ENCODE measurements at regions not wholly inside any gene's neighbourhood (a gene's known extent, or its start where the extent isn't known, plus 50 kb on each side); places are given as distances from the start of the nearest gene placed in this dataset.

DNA sequence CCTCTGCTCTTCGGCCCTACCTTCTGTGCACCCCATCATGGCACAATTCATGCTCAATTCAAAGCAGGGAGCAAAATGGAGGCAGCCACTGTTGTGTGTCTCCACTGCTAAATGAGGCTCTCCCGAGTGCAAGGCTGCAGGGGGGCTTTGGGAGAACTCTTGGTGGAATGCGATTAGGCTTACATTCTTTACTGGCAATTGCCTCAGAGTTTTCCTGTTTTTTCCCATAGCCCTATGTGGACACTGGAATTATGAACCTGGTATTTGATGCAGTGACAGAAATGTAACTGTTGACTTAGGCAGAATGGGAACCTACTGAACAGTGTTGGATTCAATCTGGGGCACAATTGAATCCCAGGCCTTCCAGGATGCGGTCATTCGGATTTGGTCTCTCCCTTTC lies 187.9 kb upstream of the GMDS start:
- no peak for DNase-seq (ENCODE audit: low read depth in 2 of 2, low spot score in 1 of 2)

DNA sequence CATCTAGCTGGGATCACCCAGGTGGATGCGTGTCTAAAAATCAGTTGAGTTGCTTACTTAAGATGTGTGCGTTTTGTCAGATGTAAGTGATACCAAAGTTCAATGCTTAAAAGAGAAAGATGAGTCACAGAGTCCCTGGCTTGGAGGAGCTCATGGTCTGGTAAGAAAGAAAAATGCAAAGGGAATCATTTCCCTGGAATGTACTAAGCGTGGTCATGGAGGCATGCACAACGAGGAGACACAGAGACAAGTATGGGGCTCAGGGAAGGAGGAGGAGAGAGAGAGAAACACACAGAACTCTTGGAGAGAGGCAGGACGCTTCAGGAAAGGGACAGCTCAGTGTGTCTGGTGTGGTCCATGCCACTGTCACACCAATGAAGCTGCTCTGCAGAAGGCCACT lies 186.9 kb upstream of the GMDS start:
- DNase-seq (ENCODE audit: low read depth in 2 of 2, low spot score in 1 of 2) = no peak

DNA sequence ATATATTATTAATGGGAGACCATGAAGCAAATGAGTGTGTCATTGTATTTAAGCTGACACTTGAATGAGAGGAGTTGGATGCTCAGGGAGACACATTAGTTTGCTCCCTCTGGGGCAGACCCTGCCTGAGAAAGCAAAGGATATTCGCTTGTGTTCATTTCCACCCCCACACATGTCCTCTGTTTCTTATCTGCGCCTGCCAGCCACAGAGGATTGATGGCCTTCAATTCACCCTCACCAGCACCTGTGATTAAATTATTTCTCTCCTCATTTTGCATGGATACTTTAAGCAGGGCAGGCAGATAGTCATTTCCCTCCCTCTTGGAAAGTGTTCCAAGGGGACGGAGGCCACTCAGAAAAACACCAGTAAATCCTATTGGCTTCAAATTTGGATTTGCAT lies 185.2 kb upstream of the GMDS start:
- no peak for DNase-seq (ENCODE audit: low read depth in 2 of 2, low spot score in 1 of 2)

DNA sequence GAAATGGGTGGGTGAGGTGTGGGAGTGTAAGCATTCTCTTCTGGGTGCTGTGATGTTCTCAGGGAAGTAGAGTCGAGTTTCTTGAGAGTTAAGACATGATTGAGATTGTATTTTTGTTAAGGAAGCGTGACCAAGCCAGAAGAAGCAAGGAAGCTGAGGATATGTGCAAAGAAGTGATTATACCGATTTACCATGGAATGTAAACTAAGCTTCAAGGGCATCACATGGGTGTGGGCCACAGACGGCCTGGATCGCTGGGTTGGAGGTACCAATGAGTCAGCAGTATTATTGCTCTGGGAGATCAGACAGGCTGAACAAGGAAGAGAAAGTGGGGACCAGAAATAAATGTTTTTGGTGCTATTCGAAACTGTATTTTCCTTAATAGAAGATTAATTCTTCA lies 184.1 kb upstream of the GMDS start:
- DNase-seq (ENCODE audit: low read depth in 2 of 2, low spot score in 1 of 2) = no peak

DNA sequence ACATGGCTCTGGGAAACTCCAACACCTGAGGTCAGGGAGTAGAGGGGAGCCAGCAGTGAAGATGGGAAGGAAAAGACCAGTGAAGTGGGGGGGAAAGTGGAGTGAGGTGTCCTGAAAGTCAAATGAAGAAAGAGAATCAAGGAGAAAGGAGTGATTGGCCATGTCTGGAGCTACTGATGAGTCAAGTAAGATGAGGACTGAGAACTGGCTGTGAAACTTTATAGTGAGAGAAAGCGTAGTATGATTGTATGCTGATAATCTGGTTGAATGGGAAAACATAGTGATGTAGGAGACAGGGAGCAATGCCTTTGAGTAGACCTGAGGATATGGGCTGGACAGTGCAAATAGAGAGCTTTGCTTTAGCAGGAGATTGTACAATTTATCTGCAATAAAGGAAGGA lies 183.6 kb upstream of the GMDS start:
- no peak for DNase-seq (ENCODE audit: low read depth in 2 of 2, low spot score in 1 of 2)

DNA sequence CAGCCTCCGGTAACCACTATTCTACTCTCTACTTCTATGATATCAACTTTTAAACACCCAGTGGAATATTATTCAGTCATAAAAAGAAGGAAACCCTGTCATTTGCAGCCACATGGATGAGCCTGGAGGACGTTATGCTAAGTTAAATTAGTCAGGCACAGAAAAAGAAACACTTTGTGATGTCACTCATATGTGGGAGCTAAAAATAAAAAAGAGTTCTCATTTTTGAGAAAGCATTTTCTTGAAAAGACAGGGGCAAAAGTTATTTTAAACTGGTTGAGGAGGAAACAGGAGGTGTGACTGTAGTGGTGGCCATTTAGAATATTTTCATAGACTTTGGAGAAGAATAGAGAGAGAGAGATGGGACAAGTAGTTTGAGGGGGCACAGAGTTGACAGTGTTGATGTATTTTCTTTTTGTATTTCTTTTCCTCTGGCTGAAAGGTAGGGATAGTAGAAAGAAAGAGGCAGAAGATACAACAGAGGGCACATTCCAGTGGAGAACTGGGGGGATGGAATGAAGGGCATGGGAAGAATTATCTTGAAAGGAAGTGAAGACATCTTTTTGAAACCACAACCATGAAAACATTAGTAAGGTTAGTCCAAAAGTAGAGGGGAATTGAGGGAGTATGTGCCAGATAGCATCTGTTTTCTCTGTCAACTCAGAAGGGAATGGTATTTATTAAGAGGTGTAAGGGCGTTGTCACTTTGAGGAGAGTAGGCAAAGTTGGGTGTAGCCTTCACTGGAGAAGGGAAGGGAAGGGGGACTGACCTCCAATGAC lies 181.3 kb upstream of the GMDS start:
- DNase-seq (ENCODE audit: low read depth in 2 of 2, low spot score in 1 of 2) = no peak

DNA sequence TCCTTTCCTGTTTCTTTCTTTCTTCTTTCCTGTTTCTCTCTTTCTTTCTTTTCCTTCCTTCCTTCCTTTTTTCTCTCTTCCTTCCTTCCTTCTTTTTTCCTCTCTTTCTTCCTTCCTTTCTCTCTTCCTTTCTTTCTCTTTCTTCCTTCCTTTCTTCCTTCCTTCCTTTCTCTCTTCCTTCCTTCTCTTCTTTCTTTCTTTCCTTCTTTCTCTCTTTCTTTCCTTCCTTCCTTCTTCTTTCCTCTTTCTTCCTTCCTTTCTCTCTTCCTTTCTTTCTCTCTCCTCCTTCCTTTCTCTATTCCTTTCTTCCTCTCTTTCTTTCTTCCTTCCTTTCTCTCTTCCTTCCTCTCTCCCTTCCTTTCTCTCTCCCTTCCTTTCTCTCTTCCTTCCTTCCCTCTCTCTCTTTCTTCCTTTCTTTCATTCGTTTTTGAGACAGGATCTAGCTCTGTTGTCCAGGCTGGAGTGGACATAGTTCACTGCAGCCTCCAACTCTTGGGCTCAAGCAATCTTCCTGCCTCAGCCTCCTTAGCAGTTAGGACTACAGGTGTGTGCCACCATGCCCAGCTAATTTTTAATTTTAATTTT lies 170.8 kb upstream of the GMDS start:
- DNase-seq (ENCODE audit: low read depth in 2 of 2, low spot score in 1 of 2) = no peak

DNA sequence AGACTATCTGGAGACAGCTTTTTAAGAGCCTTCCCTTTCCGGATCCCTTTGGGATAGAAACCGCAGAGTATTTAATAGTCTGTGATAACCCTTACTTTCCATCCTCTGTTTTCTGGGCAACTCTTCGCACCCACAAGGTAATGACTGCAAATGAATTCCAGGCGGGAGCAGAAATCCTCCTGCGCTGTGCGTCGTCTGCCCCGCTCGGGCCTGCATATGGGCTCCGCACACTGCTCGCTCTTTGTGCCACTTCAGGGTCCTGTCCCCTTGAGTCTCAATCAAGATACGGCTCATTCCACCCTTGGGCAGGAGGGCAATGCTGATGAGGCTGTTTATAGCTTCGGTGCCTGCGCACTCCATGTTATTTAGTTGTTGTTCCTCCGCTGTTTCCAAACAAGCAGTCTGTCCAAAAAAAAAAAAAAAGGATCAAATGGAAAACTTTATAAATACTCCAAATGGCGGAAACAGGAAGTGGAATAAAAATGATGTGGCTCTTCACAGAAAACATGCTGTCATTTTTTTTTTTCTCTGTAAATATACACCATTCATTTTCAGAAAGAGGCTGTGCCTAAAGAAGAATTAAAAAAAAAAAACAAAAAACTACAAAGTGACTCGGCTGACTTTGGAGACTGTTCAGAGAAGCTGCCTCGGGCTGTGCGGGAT lies 169.6 kb upstream of the GMDS start:
- no peak for DNase-seq (ENCODE audit: low read depth in 2 of 2, low spot score in 1 of 2)

DNA sequence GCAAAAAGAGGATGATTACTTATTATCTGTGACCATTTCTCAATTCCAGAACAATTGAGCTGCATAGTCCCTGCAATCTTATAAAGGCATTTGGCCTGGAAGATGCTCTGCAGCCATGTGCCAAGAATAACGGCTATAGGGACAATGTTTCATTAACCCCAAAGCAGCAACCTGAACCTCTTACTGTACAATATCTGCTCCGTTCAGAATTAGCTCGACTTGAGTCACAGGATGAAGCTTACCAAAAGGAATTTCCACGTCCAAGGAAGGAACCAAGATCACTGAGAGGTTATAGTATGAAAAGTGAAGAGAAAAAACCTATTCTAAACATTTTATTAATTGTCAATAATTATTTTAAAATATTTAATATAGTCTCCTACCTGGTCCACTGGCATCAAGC lies 167.3 kb upstream of the GMDS start:
- no peak for DNase-seq (ENCODE audit: low read depth in 2 of 2, low spot score in 1 of 2)

DNA sequence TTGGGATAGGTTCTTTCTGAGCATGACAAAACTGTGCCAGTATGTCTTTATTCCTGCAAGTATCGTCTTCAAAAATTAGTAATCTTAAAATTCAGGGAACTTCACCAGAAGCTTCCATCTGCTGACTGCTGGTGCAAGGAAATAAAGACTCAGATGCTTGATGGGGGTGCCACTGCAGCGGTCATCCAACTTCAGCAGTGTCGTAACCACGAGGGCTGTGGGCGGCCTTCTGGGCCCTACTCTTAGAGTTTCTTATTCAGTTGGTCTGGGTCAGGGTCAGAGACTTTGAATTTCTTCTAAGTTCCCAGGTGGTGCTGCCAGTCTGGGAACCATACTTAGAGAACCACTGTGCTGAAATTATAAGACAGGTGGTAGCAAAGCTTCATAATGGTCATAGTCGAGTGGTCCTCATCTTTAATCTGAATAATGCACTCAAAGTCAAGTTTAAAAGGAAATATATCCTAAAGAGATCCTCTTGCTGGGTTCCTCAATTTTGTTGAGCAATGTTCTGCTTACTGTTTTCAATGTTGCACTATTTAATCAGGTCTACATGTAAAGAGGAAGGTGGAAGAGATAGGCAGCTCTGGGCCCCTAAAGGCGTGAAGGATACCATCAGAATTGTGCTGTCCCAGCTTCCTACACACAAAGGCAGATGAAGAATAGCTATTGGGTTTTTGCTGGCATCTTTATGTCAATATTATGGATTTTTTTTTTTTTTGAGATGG lies 165.4 kb upstream of the GMDS start:
- DNase-seq (ENCODE audit: low read depth in 2 of 2, low spot score in 1 of 2) = no peak

DNA sequence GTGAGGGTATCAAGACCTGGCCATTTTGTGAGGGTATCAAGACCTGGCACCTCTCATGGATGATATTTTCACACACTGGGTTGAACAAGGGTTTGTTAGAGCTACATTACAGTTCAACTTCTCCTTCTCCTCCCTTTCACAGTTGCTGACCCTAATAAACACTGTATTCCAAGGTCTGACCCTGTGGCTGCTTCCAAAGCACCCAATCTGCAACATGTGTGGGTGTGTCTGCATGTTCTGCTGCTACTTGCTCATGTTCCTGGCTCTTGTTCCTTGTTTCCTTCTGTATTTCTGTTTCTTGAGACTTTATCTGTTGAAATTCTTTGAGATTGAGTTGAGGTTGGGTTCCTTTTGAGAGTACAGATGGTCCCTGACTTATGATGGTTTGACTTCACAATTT lies 162.1 kb upstream of the GMDS start:
- no peak for DNase-seq (ENCODE audit: low read depth in 2 of 2, low spot score in 1 of 2)

DNA sequence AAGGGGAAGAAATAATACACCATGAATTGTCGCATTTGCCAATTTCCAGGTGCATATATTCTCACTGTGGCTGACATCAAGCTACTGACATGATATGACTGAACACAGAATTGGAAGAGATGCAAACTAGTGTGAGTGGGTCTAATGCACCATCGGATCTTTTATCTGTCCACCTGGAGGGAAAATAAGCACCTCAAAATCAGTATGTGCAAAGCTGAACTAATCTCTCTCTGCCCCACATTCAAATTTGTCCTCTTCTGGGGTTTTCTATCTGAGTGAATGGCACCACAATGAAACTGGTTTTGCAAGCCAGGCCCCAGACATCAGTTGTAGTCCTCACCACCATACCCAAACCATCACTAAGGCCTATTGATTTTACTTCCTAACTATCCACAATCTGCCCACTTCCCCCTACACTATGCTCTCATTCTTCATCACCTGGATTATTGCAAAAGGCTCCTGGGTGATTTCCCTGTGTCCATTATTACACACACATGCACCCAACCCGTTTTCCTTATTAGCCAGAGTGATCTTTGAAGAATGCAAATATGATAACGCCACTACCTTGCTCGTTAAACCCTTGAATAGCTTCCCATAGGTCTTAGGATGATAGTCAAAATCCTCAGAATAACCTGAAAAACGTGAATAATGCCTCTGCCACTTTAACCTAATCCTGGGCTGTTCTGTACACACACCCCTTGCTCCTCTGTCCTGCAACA lies 159.0 kb upstream of the GMDS start:
- DNase-seq (ENCODE audit: low read depth in 2 of 2, low spot score in 1 of 2) = no peak

DNA sequence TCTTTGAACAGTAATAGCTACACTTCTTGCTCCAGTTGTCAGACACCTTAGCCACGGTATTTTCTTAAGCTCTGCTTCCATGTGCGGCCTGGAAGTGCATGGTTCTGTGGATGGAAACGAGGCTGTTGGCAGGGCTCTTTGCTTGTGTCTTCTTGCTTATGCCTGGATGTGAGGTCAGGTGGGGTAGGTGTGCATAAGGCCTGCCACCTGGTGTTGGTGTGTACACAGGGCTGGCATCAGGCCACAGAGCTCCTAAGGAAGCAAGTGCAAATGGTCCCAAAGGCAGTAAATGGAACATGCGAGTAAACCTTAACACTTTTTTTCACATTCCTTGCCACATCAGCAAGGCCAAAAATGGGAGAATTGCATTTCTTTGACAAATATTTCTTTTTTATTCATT lies 158.1 kb upstream of the GMDS start:
- no peak for DNase-seq (ENCODE audit: low read depth in 2 of 2, low spot score in 1 of 2)

DNA sequence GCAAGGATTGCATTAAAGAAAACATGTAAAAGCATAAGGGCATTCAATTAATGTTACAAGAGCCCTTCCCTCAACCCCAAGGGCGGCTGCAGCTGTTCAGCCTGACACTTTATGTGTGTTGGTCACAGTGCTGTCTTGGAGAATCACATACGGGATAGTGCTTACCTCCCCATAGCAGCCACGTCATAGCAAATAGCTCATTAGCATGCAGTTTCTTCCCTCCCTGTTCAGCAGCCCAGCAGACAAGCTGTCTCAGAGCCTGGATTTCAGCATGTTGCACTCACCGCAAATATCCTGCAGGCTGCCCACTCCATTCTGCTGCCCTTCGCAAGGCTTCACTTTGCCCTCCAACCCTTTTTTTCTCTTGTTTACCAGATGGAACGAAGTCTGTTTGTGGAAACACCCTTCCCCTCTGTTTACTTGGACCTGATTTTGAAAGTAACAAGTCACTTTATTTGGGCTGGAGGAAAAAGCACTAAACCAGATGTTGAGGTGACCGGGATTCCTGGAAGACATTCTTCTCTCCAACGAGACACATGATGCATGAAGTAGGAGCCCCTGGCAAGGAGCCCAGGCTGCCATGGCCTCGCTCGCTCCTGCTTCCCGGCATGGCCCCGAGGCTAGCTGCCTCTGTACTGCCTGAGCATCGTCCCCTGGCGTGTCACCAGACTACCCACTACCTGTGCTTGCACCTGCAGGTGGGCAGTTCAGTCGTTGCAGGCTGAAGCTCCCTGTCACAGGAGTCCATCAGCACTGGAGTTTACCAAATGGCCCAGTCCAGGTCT lies 151.6 kb upstream of the GMDS start:
- DNase-seq (ENCODE audit: low read depth in 2 of 2, low spot score in 1 of 2) = no peak

DNA sequence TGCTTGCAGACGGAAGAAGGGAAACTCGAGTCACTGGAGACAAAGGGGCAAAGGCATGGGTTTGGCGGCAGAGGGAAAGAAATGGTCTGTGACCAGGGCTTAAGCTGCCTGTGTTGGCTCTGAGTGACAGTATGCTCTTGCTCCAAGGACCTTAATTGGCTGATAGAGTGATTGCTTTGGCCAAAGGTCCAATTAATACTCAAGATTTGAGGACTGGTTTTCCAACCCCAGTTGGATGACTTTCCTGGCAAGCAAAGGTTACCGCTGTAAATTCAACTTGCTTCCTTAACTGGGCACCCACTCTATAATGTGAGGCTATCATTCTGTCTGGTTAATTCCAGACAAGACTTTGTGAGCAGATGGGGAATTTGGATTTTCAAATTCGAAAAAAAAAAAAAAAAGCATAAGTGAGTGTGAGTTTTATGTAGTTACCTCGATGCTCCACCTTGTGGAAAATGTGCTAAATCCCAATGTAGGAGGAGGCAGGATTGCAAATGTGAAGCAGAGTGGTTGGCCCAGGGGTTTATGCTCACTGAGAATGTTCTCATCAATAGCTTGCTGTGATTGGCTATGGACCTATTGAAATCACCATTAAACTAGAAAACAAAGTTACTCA lies 150.7 kb upstream of the GMDS start:
- DNase-seq (ENCODE audit: low read depth in 2 of 2, low spot score in 1 of 2) = no peak

DNA sequence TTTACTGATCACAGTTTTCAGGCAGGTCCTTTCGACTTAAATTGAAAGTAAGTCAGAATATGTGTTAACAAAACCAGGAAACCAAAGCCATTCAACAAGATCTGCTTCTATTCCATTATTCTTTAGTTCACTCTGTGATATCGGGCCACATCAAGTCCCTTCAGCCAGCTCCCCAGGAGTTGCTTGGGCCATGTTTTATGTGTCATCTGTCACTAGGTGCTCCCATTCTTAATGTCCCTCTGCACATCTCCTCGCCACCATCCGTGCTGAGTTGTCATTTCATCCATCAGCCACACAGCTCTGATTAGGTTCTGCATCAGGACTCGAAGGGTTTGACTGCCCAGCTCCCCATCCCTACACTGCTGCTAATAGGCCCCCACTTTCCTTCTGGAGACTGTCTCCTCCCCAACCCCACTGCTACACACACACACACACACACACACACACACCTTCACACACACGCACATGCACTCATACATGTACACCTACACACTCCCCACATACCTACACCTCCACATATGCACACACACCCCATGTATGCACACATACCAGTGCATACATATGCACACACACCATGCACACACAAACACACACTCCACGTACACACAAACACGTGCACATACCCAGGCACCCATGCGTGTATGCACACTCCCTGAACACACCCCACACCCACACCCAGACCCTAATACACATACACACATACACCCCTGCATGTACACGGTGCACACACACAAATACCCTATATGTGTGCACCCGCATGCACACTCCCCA lies 143.3 kb upstream of the GMDS start:
- no peak for DNase-seq (ENCODE audit: low read depth in 2 of 2, low spot score in 1 of 2)

DNA sequence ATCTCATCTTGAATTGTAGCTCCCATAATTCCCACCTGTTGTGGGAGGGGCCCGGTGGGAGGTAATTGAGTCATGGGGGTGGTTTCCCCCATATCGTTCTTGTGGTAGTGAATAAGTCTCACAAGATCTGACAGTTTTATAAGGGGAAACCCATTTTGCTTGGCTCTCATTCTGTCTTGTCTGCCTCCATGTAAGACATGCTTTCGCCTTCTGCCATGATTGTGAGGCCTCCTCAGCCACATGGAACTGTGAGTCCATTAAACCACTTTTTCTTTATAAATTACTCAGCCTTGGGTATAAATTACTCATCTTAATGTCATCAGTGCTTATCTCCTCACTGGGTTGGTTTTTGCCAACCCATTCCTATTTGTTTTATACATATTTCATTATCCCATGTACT lies 142.0 kb upstream of the GMDS start:
- no peak for DNase-seq (ENCODE audit: low read depth in 2 of 2, low spot score in 1 of 2)

DNA sequence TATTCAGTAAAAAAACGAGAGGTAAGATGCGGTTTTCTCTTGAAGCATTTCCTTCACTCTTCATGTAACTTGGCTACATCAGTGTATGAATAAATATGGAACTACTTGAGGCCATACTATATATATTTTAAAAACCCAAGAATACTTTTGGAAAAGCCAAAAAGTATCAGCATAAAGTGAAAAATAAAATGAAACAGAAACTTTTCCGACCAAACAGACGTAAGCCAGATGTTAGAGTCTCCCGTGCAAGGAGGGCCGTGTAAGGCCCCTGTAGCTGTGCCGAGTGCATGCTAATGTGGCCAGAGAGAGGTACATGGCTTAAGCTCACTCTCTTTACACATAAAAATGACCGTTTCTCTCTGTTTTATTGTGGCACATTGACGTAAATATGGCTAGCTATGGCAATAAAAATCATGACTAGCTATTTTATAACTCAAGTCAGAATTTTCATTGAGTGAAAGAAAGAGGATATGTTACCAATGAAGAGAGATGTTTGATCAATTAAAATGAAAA lies 140.1 kb upstream of the GMDS start:
- no peak for DNase-seq (ENCODE audit: low read depth in 2 of 2, low spot score in 1 of 2)

DNA sequence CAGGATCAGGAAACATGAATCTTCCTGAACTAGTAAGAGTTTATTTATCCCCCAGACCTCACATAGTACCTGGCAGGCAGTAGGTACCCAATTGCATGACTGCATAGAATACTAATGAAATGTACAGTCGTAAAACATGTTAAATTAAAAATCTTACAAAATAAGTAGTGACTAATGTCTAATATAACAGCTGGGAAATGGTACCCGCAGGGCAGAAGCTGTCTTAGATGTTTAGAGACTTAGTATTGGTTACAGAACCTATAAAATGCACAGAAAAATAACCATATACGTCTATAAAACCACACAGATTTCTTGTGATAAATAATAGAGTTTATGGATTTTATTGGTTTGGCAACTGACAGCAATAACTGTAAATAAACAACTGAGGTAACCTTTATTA lies 139.1 kb upstream of the GMDS start:
- DNase-seq (ENCODE audit: low read depth in 2 of 2, low spot score in 1 of 2) = no peak
